GM19452 (cell line): ENCODE measurements at regions not wholly inside any gene's neighbourhood (a gene's known extent, or its start where the extent isn't known, plus 50 kb on each side); places are given as distances from the start of the nearest gene placed in this dataset.

Experiments
- ATAC-seq: cut with Tn5 transposase; IDR thresholded peaks from one replicate; pipeline ENCODE4 v1.9.1; 2021; ENCODE audit not compliant: unreplicated experiment

- no peak for ATAC-seq
Observed at GRCh38 chr18:27497246-27497645, 312.1 kb upstream of the CHST9 start.

GRCh38 chr18:27493182-27493581 is 308.1 kb upstream of the CHST9 start:
- ATAC-seq = no peak

- no peak for ATAC-seq
Observed at GRCh38 chr18:27491772-27492171, 306.7 kb upstream of the CHST9 start.

- no peak for ATAC-seq
Observed at GRCh38 chr18:27483276-27483675, 298.2 kb upstream of the CHST9 start.

- no peak for ATAC-seq
Observed at GRCh38 chr18:27478459-27478858, 293.4 kb upstream of the CHST9 start.

GRCh38 chr18:27473318-27473717 is 288.2 kb upstream of the CHST9 start:
- no peak for ATAC-seq

- no peak for ATAC-seq
Observed at GRCh38 chr18:27467073-27467472, 282.0 kb upstream of the CHST9 start.

GRCh38 chr18:27461957-27462356 is 276.8 kb upstream of the CHST9 start:
- no peak for ATAC-seq

- ATAC-seq = no peak
Observed at GRCh38 chr18:27449104-27449503, 264.0 kb upstream of the CHST9 start.

- ATAC-seq = no peak
Observed at GRCh38 chr18:27447930-27448329, 262.8 kb upstream of the CHST9 start.

- no peak for ATAC-seq
Observed at GRCh38 chr18:27447451-27447881, 262.4 kb upstream of the CHST9 start.

GRCh38 chr18:27430595-27430994 is 245.5 kb upstream of the CHST9 start:
- ATAC-seq = no peak

- ATAC-seq = no peak
Observed at GRCh38 chr18:27428716-27429475, 243.8 kb upstream of the CHST9 start.

- ATAC-seq = no peak
Observed at GRCh38 chr18:27428120-27428519, 243.0 kb upstream of the CHST9 start.

- ATAC-seq = no peak
Observed at GRCh38 chr18:27423581-27423980, 238.5 kb upstream of the CHST9 start.

GRCh38 chr18:27419646-27420045 is 234.5 kb upstream of the CHST9 start:
- ATAC-seq = no peak

GRCh38 chr18:27415495-27415894 is 230.4 kb upstream of the CHST9 start:
- no peak for ATAC-seq

- no peak for ATAC-seq
Observed at GRCh38 chr18:27414682-27415081, 229.6 kb upstream of the CHST9 start.

- ATAC-seq = no peak
Observed at GRCh38 chr18:27413495-27414401, 228.6 kb upstream of the CHST9 start.

- ATAC-seq = no peak
Observed at GRCh38 chr18:27412556-27412955, 227.4 kb upstream of the CHST9 start.

- ATAC-seq = no peak
Observed at GRCh38 chr18:27411911-27412310, 226.8 kb upstream of the CHST9 start.

GRCh38 chr18:27411013-27411412 is 225.9 kb upstream of the CHST9 start:
- no peak for ATAC-seq
